Progenitor cell of endocrine pancreas (in vitro differentiated cells): ENCODE measurements at regions not wholly inside any gene's neighbourhood (a gene's known extent, or its start where the extent isn't known, plus 50 kb on each side); places are given as distances from the start of the nearest gene placed in this dataset.

Experiments
- DNase-seq: peaks from one replicate; pipeline ENCODE4 v3.0.0; 2021; ENCODE audit warnings: low spot score; ENCODE audit not compliant: unreplicated experiment
- H3K27ac Mint-ChIP-seq: 2 replicates; pipeline ENCODE4 v1.8.0; 2021; ENCODE audit warnings: mild to moderate bottlenecking, moderate library complexity, mixed read lengths
- H3K27me3 Mint-ChIP-seq: 2 replicates; pipeline ENCODE4 v1.8.0; 2021; ENCODE audit warnings: mixed read lengths
- H3K36me3 Mint-ChIP-seq: 2 replicates; pipeline ENCODE4 v1.8.0; 2022; ENCODE audit warnings: mixed read lengths; ENCODE audit not compliant: insufficient read depth
- H3K4me1 Mint-ChIP-seq: 2 replicates; pipeline ENCODE4 v1.8.0; 2021; ENCODE audit warnings: low read depth, mixed read lengths
- H3K4me3 Mint-ChIP-seq: 2 replicates; pipeline ENCODE4 v1.8.0; 2021; ENCODE audit warnings: low read depth, mild to moderate bottlenecking, moderate library complexity, mixed read lengths
- H3K9me3 Mint-ChIP-seq: 2 replicates; pipeline ENCODE4 v1.8.0; 2021; ENCODE audit warnings: low read depth, mixed read lengths
- TF ChIP-seq, protein P1 (sequence below): fragments of 200-600 bp; sonication (generic); IDR thresholded peaks from one replicate; pipeline ENCODE4 v1.5.0; 2021; ENCODE audit warnings: antibody characterized with exemption, mild to moderate bottlenecking; ENCODE audit not compliant: unreplicated experiment

- TF ChIP-seq, protein P1, sequence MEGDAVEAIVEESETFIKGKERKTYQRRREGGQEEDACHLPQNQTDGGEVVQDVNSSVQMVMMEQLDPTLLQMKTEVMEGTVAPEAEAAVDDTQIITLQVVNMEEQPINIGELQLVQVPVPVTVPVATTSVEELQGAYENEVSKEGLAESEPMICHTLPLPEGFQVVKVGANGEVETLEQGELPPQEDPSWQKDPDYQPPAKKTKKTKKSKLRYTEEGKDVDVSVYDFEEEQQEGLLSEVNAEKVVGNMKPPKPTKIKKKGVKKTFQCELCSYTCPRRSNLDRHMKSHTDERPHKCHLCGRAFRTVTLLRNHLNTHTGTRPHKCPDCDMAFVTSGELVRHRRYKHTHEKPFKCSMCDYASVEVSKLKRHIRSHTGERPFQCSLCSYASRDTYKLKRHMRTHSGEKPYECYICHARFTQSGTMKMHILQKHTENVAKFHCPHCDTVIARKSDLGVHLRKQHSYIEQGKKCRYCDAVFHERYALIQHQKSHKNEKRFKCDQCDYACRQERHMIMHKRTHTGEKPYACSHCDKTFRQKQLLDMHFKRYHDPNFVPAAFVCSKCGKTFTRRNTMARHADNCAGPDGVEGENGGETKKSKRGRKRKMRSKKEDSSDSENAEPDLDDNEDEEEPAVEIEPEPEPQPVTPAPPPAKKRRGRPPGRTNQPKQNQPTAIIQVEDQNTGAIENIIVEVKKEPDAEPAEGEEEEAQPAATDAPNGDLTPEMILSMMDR = no peak
- H3K36me3 Mint-ChIP-seq = no peaks in the 10 kb centered on the region
- H3K4me3 Mint-ChIP-seq = no peak overlapping the region
- no peaks in the 10 kb centered on the region for H3K4me1 Mint-ChIP-seq
- no peak for DNase-seq
- peaks cover 41% of the 10 kb centered on the region for H3K27me3 Mint-ChIP-seq
- H3K9me3 Mint-ChIP-seq = no peaks in the 10 kb centered on the region
- no peak overlapping the region for H3K27ac Mint-ChIP-seq
Observed at GRCh38 chr3:186456731-186457191, 87.4 kb downstream of the CRYGS start.

DNA sequence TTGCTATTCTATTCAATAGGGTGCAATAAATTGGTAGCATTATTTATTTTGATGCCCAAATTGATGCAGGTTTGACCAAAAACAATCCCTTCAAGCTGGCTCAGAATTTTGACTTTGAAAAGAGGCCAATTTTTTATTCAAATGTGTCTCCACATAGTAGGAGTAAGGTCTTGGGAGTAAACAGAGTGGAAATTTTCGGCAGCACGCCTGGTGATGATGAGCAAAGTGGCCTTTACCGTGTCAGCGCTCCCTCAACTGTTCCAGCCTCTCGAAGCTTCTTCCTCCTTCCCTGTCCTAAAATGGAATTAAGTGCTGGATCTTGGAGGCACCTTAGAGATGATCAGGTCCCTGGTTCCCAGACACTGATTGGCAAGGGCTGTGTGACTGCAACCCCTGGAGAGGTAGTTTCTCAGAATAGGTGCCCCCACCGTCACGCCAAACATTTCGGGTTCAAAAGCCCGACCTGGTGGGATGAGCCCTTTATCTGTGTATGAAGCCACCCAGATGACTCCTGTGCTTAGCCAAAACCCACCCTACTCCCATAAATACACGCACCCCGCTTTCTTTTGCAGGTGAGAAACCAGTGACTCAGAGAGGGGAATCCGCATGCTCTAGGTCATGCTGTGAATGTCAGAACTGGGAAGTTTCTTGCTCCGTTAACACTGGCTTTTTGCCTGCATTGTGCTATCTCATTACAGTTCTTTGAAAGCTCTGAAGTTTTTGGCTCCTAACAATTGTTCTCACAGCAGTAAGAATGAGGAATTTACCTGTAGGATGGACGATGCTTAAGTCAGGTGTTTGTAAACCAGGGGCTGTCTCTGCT lies 89.1 kb downstream of the CRYGS start:
- TF ChIP-seq, protein P1 = no peak
- Mint-ChIP-seq H3K36me3 (no peaks in the 10 kb centered on the region), H3K9me3 (no peaks in the 10 kb centered on the region), H3K4me3 (no peak overlapping the region), H3K4me1 (no peaks in the 10 kb centered on the region), H3K27me3 (peaks cover 35% of the 10 kb centered on the region), H3K27ac (no peak overlapping the region)
- DNase-seq = no peak

GRCh38 chr3:186453531-186453930 lies 90.6 kb downstream of the CRYGS start:
- no peak overlapping the region for H3K27ac Mint-ChIP-seq
- no peak for DNase-seq
- TF ChIP-seq, protein P1 = no peak
- no peaks in the 10 kb centered on the region for H3K9me3 Mint-ChIP-seq
- no peaks in the 10 kb centered on the region for H3K4me1 Mint-ChIP-seq
- H3K4me3 Mint-ChIP-seq = no peak overlapping the region
- no peaks in the 10 kb centered on the region for H3K36me3 Mint-ChIP-seq
- H3K27me3 Mint-ChIP-seq = peaks cover 29% of the 10 kb centered on the region

DNA sequence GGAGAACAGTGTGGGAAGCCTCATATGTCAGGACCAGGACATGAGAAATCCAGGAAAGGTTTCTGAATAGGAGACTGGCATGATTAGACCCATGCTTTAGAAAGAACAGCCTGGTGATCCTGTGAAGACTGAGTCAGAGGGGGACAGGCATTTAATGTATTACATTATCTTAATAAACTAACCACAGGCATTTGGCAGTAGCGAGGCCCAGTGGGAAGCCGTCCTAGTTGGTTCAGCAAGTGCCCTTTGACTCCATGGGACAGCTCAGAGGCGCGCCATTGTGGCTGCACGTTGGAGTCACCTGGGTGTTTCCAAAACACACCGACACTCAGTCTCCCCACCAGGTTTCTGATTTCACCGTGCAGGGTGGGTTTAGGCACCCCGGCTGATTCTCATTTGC lies 90.5 kb upstream of the DGKG start:
- Mint-ChIP-seq H3K27me3 (peaks cover 23% of the 10 kb centered on the region), H3K4me3 (no peak overlapping the region), H3K36me3 (no peaks in the 10 kb centered on the region), H3K27ac (no peak overlapping the region), H3K9me3 (no peaks in the 10 kb centered on the region), H3K4me1 (no peaks in the 10 kb centered on the region)
- TF ChIP-seq, protein P1 = no peak
- no peak for DNase-seq

DNA sequence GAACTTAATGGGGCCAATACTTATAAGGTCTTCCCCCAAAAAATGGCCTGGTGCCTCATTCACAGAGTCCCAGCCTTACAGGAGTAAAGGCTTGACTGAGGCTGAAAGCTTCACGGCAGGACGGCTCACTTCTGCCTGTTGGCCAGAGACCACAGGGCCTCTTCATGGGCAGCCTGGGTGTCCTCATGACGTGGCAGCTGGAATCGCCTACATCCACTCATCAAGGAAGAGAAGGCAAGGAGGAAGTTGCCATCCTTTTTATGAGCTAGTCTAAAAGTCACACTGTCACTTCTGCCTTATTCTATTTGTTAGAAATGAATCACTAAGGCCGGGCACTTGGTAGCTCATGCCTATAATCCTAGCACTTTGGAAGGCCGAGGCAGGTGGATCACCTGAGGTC lies 89.3 kb upstream of the DGKG start:
- H3K27me3 Mint-ChIP-seq = peaks cover 15% of the 10 kb centered on the region
- no peak for DNase-seq
- no peak overlapping the region for H3K27ac Mint-ChIP-seq
- no peaks in the 10 kb centered on the region for H3K9me3 Mint-ChIP-seq
- no peak overlapping the region for H3K4me3 Mint-ChIP-seq
- peaks cover 3% of the 10 kb centered on the region for H3K4me1 Mint-ChIP-seq
- H3K36me3 Mint-ChIP-seq = no peaks in the 10 kb centered on the region
- TF ChIP-seq, protein P1 = no peak
